Endodermal cell (in vitro differentiated cells): ENCODE measurements at regions not wholly inside any gene's neighbourhood (a gene's known extent, or its start where the extent isn't known, plus 50 kb on each side); places are given as distances from the start of the nearest gene placed in this dataset.

Source experiments
- DNase-seq: peaks from one replicate; pipeline ENCODE4 v3.0.0-alpha.2; 2017
- H3K27ac ChIP-seq: 2 replicates; pipeline ENCODE4 v1.5.1; 2013; ENCODE audit warnings: mild to moderate bottlenecking, low read depth, low read length, moderate library complexity
- H3K27me3 ChIP-seq: 2 replicates; pipeline ENCODE4 v1.6.1; 2013; ENCODE audit warnings: mild to moderate bottlenecking, low read length, moderate library complexity; ENCODE audit not compliant: insufficient read depth, control insufficient read depth, poor library complexity, severe bottlenecking
- H3K36me3 ChIP-seq: 2 replicates; pipeline ENCODE4 v1.7.0; 2013; ENCODE audit warnings: mild to moderate bottlenecking, low read length, moderate library complexity; ENCODE audit not compliant: control insufficient read depth, insufficient read depth
- H3K4me1 ChIP-seq: one replicate; pipeline ENCODE4 v1.7.0; 2013; ENCODE audit warnings: low read length; ENCODE audit not compliant: control insufficient read depth, insufficient read depth
- H3K4me3 ChIP-seq: 2 replicates; pipeline ENCODE4 v1.5.1; 2013; ENCODE audit warnings: mild to moderate bottlenecking, low read length, moderate library complexity
- H3K9ac ChIP-seq: 2 replicates; pipeline ENCODE4 v1.6.1; 2013; ENCODE audit warnings: mild to moderate bottlenecking, low read length, moderate library complexity; ENCODE audit not compliant: poor library complexity, severe bottlenecking; ENCODE audit errors: extremely low read depth
- H3K9me3 ChIP-seq: 2 replicates; pipeline ENCODE4 v1.6.1; 2013; ENCODE audit warnings: mild to moderate bottlenecking, low read length, moderate library complexity; ENCODE audit not compliant: control insufficient read depth
- H3K27ac Mint-ChIP-seq: 2 replicates; pipeline ENCODE4 v1.8.0; 2020; ENCODE audit warnings: mixed read lengths
- H3K27me3 Mint-ChIP-seq: 2 replicates; pipeline ENCODE4 v1.8.0; 2021; ENCODE audit warnings: mild to moderate bottlenecking, mixed read lengths; ENCODE audit not compliant: insufficient read depth
- H3K36me3 Mint-ChIP-seq: 2 replicates; pipeline ENCODE4 v1.8.0; 2020; ENCODE audit warnings: low read depth, mixed read lengths
- H3K4me1 Mint-ChIP-seq: 2 replicates; pipeline ENCODE4 v1.8.0; 2020; ENCODE audit warnings: mixed read lengths
- H3K4me3 Mint-ChIP-seq: 2 replicates; pipeline ENCODE4 v1.8.0; 2020; ENCODE audit warnings: mild to moderate bottlenecking, moderate library complexity, mixed read lengths
- H3K9me3 Mint-ChIP-seq: 2 replicates; pipeline ENCODE4 v1.8.0; 2020; ENCODE audit warnings: mild to moderate bottlenecking, mixed read lengths
- CTCF ChIP-seq: fragments of 200-600 bp; sonication (generic); conservative IDR thresholded peaks from 2 replicates; pipeline ENCODE4 v1.5.0; 2021; ENCODE audit warnings: antibody characterized with exemption, mild to moderate bottlenecking
- WGBS, 2 experiments: methylation state at CpG; one replicate each; pipeline versions ENCODE4 v1.1.5 to v1.1.7; 2013; ENCODE audit warnings: missing lambda C conversion rate in 2 of 2, mixed read lengths in 1 of 2; ENCODE audit not compliant: insufficient coverage in 1 of 2, insufficient read length in 1 of 2; 5-methylcytosine and 5-hydroxymethylcytosine counted together

- Histone ChIP-seq H3K36me3 (no peaks in the 10 kb centered on the region), H3K27ac (no peak overlapping the region), H3K4me3 (no peak overlapping the region), H3K27me3 (no peaks in the 10 kb centered on the region), H3K4me1 (peaks cover 4% of the 10 kb centered on the region), H3K9ac (no peak overlapping the region), H3K9me3 (peaks cover 7% of the 10 kb centered on the region)
- TF ChIP-seq CTCF: no peak
- no peak for DNase-seq
- Mint-ChIP-seq H3K4me3 (no peak overlapping the region), H3K36me3 (no peaks in the 10 kb centered on the region), H3K9me3 (peaks cover 3% of the 10 kb centered on the region), H3K4me1 (peaks cover 6% of the 10 kb centered on the region), H3K27me3 (peaks cover 3% of the 10 kb centered on the region), H3K27ac (no peak overlapping the region)
- 94 to 100% methylated on average over 2 of the region's 2 CpGs for WGBS, 2 experiments
Observed at GRCh38 chr2:16043192-16043591, 102.8 kb downstream of the MYCN start.

GRCh38 chr2:16042201-16042700, 101.9 kb downstream of the MYCN start:
- Histone ChIP-seq H3K4me1 (peaks cover 4% of the 10 kb centered on the region), H3K4me3 (no peak overlapping the region), H3K9me3 (peaks cover 7% of the 10 kb centered on the region), H3K27ac (no peak overlapping the region), H3K27me3 (no peaks in the 10 kb centered on the region), H3K36me3 (no peaks in the 10 kb centered on the region), H3K9ac (no peak overlapping the region)
- TF ChIP-seq CTCF: no peak
- Mint-ChIP-seq H3K9me3 (no peaks in the 10 kb centered on the region), H3K27me3 (peaks cover 3% of the 10 kb centered on the region), H3K4me1 (peaks cover 12% of the 10 kb centered on the region), H3K27ac (no peak overlapping the region), H3K4me3 (no peak overlapping the region), H3K36me3 (no peaks in the 10 kb centered on the region)
- WGBS, 2 experiments: 96 to 100% methylated on average over 1 to 3 of the region's 3 CpGs
- DNase-seq: no peak

- H3K4me1 Mint-ChIP-seq: peaks cover 20% of the 10 kb centered on the region
- H3K9me3 ChIP-seq: no peaks in the 10 kb centered on the region
Observed at GRCh38 chr2:16040271-16041010, 100.1 kb downstream of the MYCN start.

More at GRCh38 chr2:16040271-16041010, 100.1 kb downstream of the MYCN start:
- no peaks in the 10 kb centered on the region for H3K36me3 ChIP-seq
- no peak overlapping the region for H3K9ac ChIP-seq
- no peaks in the 10 kb centered on the region for H3K27me3 ChIP-seq
- Mint-ChIP-seq H3K9me3 (no peaks in the 10 kb centered on the region), H3K36me3 (no peaks in the 10 kb centered on the region), H3K27me3 (peaks cover 3% of the 10 kb centered on the region), H3K27ac (no peak overlapping the region), H3K4me3 (no peak overlapping the region)
- no peak for TF ChIP-seq CTCF
- WGBS, 2 experiments: 93 to 95% methylated on average over 7 of the region's 7 CpGs
- no peak for DNase-seq
- no peak overlapping the region for H3K27ac ChIP-seq
- no peak overlapping the region for H3K4me3 ChIP-seq
- peaks cover 4% of the 10 kb centered on the region for H3K4me1 ChIP-seq
